ENCODE measurements at regions not wholly inside any gene's neighbourhood (a gene's known extent, or its start where the extent isn't known, plus 50 kb on each side); places are given as distances from the start of the nearest gene placed in this dataset.

GRCh38 chr4:54571293-54572151, 86.2 kb upstream of the KIT start:
- no peak for TF ChIP-seq NFE2L2 (IDR thresholded peaks at IDR 0.05; ENCODE audit: low read depth, low read length)
- no peak for TF ChIP-seq FOS (IDR thresholded peaks at IDR 0.05; ENCODE audit: low read depth, low read length)
- no peak for TF ChIP-seq POLR2A (IDR thresholded peaks at IDR 0.05; ENCODE audit: low read depth, low read length)
- no peak for TF ChIP-seq CTCF (conservative IDR thresholded peaks at IDR 0.05; ENCODE audit: low read depth, low read length)
- TF ChIP-seq MXI1 (IDR thresholded peaks at IDR 0.05; ENCODE audit: borderline replicate concordance, low read depth, low read length), result no peak
- TF ChIP-seq SMC3 (IDR thresholded peaks at IDR 0.05; ENCODE audit: low read depth, low read length), result no peak
- TF ChIP-seq USF2 (IDR thresholded peaks at IDR 0.05; ENCODE audit: low read depth, low read length), result no peak
- TF ChIP-seq RCOR1 (IDR thresholded peaks at IDR 0.05; ENCODE audit: insufficient replicate concordance, low read length), result no peak
- TF ChIP-seq RAD21 (IDR thresholded peaks at IDR 0.05; ENCODE audit: low read length), result no peak
- no peak for TF ChIP-seq CEBPB (IDR thresholded peaks at IDR 0.05; ENCODE audit: low read depth, low read length)
- TF ChIP-seq RFX5 (IDR thresholded peaks at IDR 0.05; ENCODE audit: low read depth, low read length), result no peak
- TF ChIP-seq ELK1 (IDR thresholded peaks at IDR 0.05; ENCODE audit: borderline replicate concordance, low read depth, low read length), result no peak
- TF ChIP-seq BHLHE40 (IDR thresholded peaks at IDR 0.05; ENCODE audit: low read depth, low read length), result no peak

Measured in IMR-90 (cell line).